GM19035 (cell line): ENCODE measurements at regions not wholly inside any gene's neighbourhood (a gene's known extent, or its start where the extent isn't known, plus 50 kb on each side); places are given as distances from the start of the nearest gene placed in this dataset.

ENCODE experiments used
- ATAC-seq: cut with Tn5 transposase; IDR thresholded peaks from one replicate; pipeline ENCODE4 v1.9.1; 2021; ENCODE audit not compliant: unreplicated experiment

DNA sequence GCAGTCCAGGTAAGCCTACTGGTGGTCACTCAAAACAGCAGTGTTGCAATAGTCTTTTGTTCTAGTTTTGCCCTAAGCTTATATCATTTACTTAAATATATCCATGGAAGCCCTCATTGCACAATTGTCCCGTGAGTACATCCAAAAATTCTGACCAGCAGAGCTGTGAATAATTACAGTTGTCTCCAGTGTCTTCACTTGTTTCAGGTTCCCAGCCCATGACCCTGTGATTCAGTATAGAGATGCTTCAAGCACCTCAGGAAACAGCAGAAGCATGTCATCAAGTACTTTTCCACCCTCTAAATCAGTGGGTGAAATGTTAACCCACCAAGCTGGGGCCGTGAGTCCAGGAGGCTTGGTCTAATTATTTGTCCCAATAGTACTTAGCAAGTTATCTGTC lies 214.9 kb upstream of the RPS6KA3 start:
- ATAC-seq = no peak

DNA sequence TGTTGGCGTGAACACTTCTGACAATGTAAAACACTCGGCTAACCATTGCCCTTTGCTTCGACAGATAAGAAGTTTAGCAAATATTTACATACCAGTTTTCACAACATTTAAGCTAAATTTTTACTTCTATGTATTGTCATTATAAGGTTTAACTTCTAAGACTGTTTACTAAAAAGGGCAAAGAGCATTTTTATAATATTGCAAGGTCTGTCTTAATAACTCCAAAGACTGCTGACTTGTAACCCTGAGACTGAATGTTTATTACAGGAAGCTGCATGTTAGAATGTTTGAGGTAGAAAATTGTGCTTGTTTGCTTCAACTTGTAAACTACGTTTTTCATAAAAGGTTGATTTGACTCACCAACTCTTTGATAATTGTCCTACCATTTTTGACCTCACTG lies 213.2 kb upstream of the RPS6KA3 start:
- ATAC-seq = no peak

DNA sequence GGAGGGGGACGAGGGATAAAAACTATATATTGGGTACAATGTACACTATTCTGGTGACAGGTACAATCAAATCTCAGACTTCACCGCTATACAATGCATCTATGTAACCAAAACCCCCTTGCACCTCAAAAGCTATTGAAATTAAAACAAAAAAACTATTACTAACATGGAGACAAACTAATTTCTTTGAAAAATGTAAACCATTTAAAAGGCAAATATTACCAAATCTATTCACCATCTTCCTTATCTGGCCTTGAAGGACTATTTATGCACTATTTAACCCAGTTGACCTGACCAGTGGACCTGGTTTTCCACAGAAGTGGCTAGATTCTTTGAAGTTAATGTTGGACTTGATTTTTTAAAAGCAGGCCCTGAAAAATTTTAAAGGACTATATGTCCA lies 212.3 kb upstream of the RPS6KA3 start:
- ATAC-seq = no peak

DNA sequence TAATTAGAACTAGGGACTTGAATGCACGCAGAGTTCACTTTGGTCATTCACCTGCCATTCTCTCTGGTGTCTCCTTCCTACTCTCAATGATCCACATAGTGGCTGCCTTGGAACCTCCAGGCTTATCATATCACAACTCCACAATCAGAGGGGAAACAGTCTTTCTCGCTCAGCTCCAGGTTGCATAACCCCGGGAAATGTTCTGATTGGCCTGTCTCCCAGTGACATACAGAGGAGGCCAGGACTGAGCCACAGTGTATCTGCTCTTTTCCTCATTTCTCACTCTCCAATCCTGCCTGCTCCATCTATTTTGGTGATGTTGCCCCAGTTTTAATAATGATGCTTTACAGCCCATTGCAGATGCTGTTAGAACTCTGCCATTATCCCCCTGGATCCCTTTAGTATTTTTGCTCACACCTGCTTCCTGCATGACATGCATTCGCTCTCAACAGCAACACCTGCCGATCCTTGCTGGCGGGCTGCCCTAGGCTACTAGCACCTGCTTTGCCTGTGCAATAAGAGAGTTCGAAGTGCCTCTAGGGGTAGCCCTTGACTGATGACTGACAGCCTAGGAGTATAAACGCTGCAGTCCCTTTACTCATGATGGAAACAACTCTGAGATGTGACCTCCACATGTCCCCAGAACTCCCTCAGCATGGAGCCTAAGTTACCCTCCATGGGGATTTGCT lies 211.3 kb upstream of the RPS6KA3 start:
- no peak for ATAC-seq

DNA sequence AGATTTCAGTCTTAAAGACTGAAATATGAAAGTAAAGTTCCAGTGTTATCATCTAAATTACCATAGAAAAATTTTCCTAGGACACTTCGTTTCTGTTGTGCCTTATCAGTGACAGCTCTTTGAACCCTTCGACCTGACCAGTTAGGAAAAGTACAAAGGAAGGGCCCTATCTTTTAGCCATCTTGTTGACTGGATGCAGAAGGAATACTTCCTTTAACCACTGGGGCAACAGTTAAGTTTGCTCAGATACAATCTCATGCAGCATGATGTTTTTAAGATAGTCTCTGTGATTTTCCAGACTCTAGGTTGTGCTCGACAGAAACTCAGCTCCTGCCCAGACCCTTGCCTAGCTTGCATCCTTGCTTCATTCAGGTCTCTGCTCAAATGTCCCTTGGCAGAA lies 210.5 kb upstream of the RPS6KA3 start:
- ATAC-seq = no peak

DNA sequence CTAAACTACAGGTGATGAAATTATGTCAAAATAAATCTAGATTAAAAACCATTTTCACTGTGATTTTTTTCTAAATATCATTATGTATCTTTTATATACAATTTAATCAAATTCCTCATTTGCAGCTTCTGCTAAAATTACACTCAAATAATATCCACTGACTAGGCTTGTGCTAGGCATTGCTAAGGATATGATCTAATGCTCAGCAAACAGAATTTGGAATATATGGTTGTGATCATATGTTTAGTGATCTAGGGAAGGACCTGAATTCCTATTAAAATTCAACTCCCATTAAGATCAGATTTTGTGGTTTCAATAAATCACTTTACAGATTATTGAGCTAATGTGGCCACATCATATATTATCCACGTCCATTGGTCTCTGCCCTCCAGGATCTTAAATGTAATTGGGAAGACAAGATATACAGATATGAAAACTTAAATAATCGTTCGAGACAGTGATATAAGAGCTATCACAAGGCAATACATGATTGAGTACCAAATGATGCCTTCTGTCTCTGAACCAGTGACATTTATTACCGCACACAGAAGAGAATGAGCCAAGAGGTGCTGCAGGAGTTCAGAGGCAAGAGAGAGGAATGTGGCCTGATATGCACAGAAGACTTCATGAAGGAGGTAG lies 206.0 kb upstream of the RPS6KA3 start:
- ATAC-seq = no peak

DNA sequence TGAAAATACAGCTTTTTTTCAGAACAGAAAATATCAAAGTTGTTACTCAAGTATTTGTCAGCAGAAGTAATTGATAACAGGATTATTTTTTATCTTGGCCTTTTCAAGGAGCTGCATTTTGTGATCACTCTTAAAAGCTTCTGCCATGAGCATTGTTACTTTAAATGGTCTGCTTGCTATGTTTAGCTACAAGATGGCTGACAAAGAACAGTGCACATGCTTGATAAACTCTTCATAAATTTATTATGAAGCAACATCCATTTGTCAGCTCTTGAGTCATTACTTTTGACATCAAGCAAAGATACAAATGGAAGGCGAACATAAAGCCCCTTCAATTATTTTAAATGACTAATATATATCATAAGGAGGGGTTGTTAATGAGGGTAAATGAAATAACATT lies 205.4 kb upstream of the RPS6KA3 start:
- no peak for ATAC-seq

DNA sequence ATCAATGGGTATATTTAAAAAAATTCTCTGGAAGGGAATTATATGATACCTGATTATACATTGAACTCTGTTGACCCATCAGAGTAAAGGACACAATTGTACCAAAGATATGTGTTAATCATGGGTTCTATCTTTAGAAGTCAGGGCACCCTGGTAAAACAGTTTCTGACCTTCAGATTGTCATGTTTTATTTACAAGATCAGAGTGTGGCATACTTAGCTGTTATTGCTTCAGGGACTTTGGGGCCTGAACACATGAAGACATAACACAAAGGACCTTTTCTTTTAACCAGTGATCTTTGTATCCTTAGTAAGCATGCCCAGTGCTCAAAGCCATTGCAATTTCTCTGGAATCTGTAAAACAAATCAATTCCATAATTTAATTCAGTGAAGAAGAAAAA lies 204.8 kb upstream of the RPS6KA3 start:
- ATAC-seq = no peak

DNA sequence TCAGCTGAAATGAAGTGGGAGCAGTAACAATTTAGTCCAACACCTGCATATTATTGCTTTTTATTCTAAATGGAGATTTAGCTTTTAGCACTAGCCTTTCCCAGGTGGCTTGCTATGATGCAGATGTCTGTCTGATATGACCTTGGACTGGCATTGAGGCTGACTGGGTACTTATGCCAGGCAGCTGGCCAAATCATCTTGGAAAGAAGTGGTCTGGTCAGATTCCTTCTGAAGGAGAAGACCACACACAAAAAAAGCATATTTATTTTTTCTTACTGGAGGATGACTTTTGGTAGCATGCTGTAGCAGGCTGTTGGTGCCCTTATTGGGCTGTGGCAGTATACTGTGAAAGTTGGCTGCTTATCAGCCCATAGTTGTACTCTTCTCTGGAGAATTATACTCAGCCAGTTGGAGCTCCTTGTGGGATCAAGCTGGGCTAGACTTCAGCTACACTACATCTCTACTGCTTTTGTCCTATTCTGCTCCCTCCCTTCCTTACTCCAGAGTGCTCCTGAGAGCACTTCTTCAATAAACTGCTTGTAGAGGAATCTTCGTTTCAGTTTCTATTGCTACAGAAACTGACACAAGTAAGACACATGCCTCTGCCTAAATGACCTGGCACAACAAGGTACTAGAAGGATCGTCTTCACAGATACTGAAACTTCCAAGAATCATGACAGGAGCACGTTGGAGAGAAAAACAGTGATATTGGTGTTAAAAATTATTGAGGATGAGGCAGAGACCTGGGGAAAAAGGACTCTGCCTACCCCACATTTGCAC lies 196.8 kb upstream of the RPS6KA3 start:
- no peak for ATAC-seq

DNA sequence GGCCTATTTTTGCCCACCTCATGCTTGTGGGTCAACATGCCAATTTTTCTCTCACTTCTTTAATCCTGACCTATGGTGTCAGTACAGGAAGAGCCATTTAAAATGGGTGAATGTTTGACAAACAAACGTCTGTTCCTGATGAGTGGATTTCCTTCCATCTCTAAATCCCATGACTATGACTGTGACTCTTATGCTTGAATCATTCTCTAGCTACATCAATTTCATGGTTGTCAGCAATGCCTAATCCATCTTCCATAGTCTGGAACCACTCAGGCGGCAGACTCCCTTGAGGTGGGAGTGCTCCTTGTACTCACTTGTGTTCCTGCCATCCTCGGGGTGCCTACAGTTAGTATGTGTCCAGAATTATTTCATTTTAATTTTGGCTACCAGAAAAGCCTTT lies 194.9 kb upstream of the RPS6KA3 start:
- ATAC-seq = no peak

DNA sequence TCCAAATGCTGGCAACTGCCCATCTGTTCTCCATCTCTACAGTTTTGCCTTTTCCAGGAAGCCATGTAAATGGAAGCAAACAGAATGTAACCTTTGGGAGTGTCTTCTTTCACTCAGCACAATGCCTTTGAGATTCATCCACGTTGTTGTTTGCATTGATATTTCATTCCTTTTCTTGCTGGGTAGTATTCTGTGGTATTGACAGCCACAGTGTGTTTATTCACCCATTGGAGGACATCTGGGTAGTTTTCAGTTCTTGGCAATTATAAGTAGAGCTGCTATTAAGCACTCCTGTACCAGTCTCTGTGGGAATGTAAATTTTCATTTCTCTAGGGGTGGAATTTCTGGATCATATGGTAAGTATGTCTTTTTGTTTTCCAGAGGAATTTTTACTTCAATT lies 194.3 kb upstream of the RPS6KA3 start:
- ATAC-seq = no peak

DNA sequence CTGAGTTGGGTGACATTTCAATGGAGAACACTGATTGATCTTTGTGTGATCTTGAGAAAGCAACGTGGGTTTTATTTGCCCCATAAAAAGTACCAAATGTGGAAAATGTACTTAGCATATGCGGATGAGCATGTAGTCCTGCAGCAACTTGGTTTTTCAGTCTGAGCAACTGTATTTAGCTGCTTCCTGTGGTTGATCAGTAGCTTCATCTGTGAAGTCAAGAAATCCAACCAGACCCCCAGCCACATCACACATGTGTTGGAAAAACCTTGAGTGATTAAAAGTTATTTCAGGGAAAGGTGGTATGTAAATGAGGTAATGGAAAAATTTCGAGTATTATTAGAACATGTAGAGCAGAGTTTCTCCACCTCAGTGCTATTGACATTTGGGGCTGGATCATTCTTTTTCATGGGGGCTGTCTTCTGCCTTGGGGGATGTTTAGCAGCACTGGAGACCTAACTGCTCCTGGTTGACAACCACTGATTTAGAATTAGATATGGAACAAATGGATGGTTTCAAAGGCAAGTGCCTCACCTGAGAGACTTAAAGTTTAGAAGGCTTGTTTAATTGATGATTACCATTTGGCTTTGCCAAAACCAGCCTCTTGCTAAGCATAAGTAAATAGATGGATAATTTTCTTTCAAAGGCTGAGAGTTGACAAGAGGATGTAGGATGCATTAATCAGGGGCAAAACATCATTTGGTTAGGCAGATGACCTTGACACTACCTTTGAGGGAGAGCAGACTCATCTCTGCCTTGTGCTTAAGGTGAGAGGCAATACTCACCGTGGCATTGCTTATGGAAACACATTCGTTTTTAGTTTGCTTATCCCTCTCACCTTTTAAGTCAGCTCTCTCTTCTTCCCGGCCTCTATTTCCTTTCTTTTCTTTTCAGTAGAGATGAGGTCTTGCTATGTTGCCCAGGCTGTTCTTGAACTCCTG lies 193.0 kb upstream of the RPS6KA3 start:
- ATAC-seq = no peak

DNA sequence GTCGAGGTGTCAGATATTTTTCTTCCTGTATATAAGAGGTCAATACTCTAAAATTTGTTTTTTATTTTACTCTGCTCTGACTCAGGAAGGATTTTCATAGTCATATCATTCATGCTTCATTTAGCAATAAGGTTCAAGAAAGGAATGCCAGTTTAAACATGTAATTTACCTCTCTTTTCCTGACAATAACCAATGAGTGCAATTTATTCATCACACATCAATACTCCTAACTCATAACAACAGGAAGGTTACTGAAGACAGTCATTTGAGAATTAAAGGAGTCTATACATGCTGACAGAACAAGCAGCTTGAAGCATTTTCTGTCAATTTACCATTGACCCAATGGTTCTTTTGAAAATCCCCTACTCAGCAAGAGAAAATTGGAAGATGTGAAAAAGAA lies 190.3 kb upstream of the RPS6KA3 start:
- ATAC-seq = no peak

DNA sequence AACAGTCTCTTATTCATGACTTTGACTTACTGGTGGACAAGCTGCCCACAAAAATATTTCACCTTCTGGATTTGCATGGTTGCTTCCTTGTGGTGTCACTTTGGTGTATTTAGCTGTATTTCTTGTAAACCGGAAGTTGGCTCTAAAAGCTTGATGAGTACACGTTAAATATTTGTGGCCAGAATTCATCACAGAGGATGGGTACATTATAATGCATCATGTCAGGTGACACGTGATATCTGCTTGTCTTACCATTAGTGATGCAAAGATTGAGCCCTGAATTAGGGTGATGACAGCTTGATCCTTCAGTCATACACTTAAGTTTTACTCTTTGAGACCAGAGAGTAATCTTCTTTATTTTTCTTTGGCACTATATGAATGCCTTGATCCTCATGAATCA lies 188.3 kb upstream of the RPS6KA3 start:
- ATAC-seq = no peak

DNA sequence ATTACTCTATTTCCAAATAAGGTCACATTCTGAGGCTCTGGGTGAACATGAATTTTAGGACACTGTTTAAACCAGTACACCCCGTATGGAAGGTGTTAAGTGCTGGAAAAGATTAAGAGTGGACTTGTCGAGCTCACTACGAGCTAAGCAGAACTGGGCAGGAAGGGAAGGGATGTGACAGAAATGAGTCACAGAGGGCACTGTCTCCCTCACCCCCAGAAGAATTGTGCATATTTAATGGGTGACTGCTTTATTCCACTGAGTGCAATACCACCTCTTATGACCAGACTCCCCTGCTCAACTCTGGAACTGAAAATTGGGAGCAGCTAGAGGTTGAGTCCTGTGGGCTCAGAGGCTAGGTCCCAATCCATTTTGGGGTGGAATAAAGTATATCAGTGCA lies 187.4 kb upstream of the RPS6KA3 start:
- no peak for ATAC-seq

DNA sequence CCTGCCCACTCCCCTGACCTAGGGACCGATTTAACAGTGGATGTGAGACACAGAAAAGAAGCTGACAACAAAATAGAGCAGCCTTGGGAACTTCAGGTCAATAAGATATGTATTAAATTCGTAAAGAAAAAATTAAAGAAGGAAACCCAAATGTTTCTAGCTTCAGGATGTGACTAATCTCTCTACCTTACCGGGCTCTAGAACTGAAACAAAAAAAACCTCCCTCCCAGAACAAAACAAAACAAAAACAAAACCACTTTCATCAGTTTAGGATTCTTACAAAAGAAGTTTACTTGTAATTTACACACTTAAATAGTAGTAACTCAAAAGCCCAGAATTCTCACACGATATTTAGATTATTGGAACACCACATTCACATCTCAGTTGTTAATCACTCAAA lies 185.8 kb upstream of the RPS6KA3 start:
- peak; percentile 55 for ATAC-seq

DNA sequence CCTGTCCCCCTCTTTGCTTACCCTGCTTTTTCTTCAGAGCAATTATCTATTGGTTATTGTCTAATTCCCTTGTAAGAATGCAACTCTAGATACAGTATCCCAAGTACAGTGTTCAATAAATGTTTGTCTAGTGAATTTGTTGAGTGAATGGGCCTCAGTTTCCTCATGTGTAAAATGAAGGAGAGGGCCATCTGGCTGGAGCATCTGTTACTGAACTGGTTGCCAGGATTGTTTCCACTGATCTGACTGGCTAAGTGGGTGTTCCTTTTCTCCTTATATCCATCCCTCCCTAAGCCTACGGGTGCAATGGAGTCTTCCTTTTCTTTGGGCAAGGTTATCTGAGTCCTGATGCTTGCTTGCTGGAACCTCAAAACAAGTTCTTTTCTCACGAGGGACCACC lies 185.2 kb upstream of the RPS6KA3 start:
- no peak for ATAC-seq

DNA sequence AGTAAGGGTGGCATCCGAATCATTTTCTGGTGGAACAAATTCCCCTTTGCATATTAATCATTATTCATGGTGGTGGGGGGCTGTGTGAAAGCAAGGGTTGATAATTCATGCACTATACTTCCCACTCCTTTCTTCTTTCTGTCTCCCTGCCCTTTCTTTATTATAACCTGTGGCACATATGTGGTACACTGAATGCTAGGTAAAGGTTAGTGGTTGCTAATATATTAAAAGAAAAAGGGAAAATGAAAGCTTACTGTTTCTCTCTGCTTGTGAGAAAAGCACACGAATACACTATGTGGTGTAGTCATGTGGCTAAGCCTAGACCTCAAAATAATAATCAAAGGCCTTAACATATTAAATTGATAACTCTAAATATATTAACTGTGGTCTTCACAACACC lies 178.4 kb upstream of the RPS6KA3 start:
- ATAC-seq = peak; percentile 60

DNA sequence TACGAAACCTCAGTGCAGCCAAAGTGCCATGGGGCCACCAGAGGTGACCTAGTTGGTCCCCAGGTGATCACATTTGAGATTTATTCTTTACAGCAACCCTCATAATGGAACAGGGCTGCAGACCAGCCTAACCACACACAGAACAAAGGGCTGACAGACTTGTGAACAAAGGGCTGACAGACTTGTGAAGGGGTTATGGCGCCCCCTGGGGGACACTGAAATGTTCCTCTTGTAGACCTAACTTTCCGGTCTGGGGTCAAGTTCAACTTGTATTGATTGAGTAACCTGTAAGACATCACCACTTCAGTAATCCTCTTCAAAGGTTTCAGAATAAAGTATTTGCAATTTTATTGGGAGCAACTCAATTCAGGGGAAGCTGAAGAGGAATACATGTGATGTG lies 175.9 kb upstream of the RPS6KA3 start:
- ATAC-seq = no peak

DNA sequence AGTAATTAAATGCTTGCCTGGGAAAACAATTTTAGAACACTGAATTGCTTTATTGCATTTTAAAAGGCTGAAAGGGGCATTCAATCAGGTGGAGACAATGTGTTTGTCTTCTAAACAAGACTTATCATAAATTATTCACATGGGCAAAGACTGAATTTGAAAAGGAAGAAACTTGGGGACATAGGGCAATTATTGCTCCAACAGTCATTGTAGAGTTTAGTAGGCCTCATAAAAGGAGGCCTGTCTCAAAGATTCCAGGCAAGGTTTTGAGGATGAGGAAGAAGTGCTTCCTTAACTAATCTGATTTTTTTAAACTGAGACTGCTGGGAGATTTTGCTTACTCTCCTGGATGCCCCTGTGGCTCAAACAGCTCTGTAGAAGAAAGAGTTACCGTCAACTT lies 174.4 kb upstream of the RPS6KA3 start:
- no peak for ATAC-seq

DNA sequence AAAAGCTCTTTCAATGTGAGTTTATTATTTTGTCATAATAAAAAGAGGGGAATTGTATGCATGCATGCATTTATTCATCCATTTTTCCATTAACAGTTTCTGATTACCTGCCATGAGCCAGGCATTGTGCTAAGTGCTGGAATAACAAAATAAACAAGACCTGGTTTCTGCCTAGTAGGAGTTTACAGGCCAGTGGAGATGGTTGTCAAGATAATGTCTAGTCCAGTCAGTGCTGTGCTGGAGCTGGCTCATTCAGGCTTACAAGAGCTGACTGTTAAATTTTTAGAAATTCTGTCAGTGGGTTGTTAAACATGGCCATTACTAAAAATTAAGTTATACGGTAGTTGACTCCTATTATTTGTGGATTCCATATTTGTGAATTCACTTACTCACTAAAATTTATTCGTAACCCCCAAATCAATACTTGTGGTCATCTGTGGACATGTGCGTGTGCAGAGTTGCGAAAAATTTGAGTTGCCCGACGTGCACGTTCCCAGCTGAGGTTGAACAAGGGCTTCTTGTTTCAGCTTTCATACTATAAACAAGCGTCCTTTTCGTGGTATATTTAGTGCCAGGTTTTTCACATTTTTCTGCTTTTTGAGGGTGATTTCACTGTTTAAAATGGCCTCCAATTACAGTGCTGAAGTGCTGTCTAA lies 172.3 kb upstream of the RPS6KA3 start:
- no peak for ATAC-seq
